H9 (cell line): ENCODE measurements at regions not wholly inside any gene's neighbourhood (a gene's known extent, or its start where the extent isn't known, plus 50 kb on each side); places are given as distances from the start of the nearest gene placed in this dataset.

ENCODE experiments used
- DNase-seq: peaks from one replicate; pipeline ENCODE4 v3.0.0-alpha.2; 2017
- H2AFZ ChIP-seq: one replicate; pipeline ENCODE4 v1.6.1; 2013; ENCODE audit warnings: mild to moderate bottlenecking, low read length, control low read depth, moderate library complexity
- H2AK5ac ChIP-seq: 2 replicates; pipeline ENCODE4 v1.6.1; 2013; ENCODE audit warnings: low read length, control low read depth, mixed read lengths; ENCODE audit not compliant: insufficient read length
- H2BK120ac ChIP-seq: one replicate; pipeline ENCODE4 v1.6.1; 2013; ENCODE audit warnings: low read depth, mild to moderate bottlenecking, low read length, control low read depth, inconsistent platforms; ENCODE audit not compliant: poor library complexity, severe bottlenecking
- H2BK12ac ChIP-seq: 2 replicates; pipeline ENCODE4 v1.6.1; 2013; ENCODE audit warnings: low read length, control low read depth, mixed read lengths, low read depth; ENCODE audit not compliant: insufficient read length
- H2BK15ac ChIP-seq: 2 replicates; pipeline ENCODE4 v1.6.1; 2013; ENCODE audit warnings: low read depth, low read length, control low read depth
- H2BK20ac ChIP-seq: one replicate; pipeline ENCODE4 v1.6.1; 2013; ENCODE audit warnings: low read depth, mild to moderate bottlenecking, low read length, control low read depth, inconsistent platforms; ENCODE audit not compliant: poor library complexity, severe bottlenecking
- H2BK5ac ChIP-seq: 2 replicates; pipeline ENCODE4 v1.6.1; 2013; ENCODE audit warnings: low read length, control low read depth, mixed read lengths; ENCODE audit not compliant: insufficient read length
- H3K14ac ChIP-seq: 2 replicates; pipeline ENCODE4 v1.6.1; 2013; ENCODE audit warnings: low read length, control low read depth; ENCODE audit not compliant: insufficient read depth
- H3K18ac ChIP-seq: 2 replicates; pipeline ENCODE4 v1.6.1; 2013; ENCODE audit warnings: low read depth, mild to moderate bottlenecking, mixed read lengths, low read length, control low read depth; ENCODE audit not compliant: insufficient read length
- H3K23ac ChIP-seq: 2 replicates; pipeline ENCODE4 v1.6.1; 2013; ENCODE audit warnings: low read length, control low read depth, mixed read lengths, low read depth; ENCODE audit not compliant: insufficient read length
- H3K23me2 ChIP-seq: 2 replicates; pipeline ENCODE4 v1.6.1; 2013; ENCODE audit warnings: low read depth, mild to moderate bottlenecking, mixed read lengths, low read length, control low read depth; ENCODE audit not compliant: insufficient read length, poor library complexity, severe bottlenecking
- H3K27ac ChIP-seq: 2 replicates; pipeline ENCODE4 v1.5.1; 2013; ENCODE audit warnings: low read length, control low read depth, mixed read lengths, low read depth; ENCODE audit not compliant: insufficient read length
- H3K27me3 ChIP-seq: 2 replicates; pipeline ENCODE4 v1.6.1; 2013; ENCODE audit warnings: low read length, control low read depth, inconsistent platforms; ENCODE audit not compliant: insufficient read depth
- H3K4ac ChIP-seq: 2 replicates; pipeline ENCODE4 v1.6.1; 2013; ENCODE audit warnings: low read depth, mild to moderate bottlenecking, control low read depth, inconsistent platforms, low read length, moderate library complexity
- H3K4me1 ChIP-seq: 2 replicates; pipeline ENCODE4 v1.6.1; 2013; ENCODE audit warnings: low read length, control low read depth, inconsistent platforms; ENCODE audit not compliant: insufficient read depth
- H3K4me2 ChIP-seq: 2 replicates; pipeline ENCODE4 v1.6.1; 2013; ENCODE audit warnings: low read length, control low read depth, mixed read lengths; ENCODE audit not compliant: insufficient read length, insufficient read depth
- H3K56ac ChIP-seq: 2 replicates; pipeline ENCODE4 v1.6.1; 2013; ENCODE audit warnings: low read depth, mild to moderate bottlenecking, mixed read lengths, low read length, control low read depth; ENCODE audit not compliant: insufficient read length
- H3K79me1 ChIP-seq: 2 replicates; pipeline ENCODE4 v1.6.1; 2013; ENCODE audit warnings: low read depth, mild to moderate bottlenecking, moderate library complexity, low read length, control low read depth, inconsistent platforms; ENCODE audit not compliant: insufficient read depth, poor library complexity, severe bottlenecking
- H3K79me2 ChIP-seq: 2 replicates; pipeline ENCODE4 v1.6.1; 2013; ENCODE audit warnings: low read length, control low read depth, inconsistent platforms; ENCODE audit not compliant: insufficient read depth
- H3K9ac ChIP-seq: 2 replicates; pipeline ENCODE4 v1.6.1; 2013; ENCODE audit warnings: low read length, control low read depth, mixed read lengths; ENCODE audit not compliant: insufficient read length; ENCODE audit errors: extremely low read depth
- H3K9me3 ChIP-seq: one replicate; pipeline ENCODE4 v1.6.1; 2013; ENCODE audit warnings: low read depth, low read length, inconsistent platforms; ENCODE audit not compliant: control insufficient read depth
- H3T11ph ChIP-seq: one replicate; pipeline ENCODE4 v1.6.1; 2013; ENCODE audit warnings: mild to moderate bottlenecking, low read length, control low read depth, inconsistent platforms
- H4K20me1 ChIP-seq: one replicate; pipeline ENCODE4 v1.6.1; 2013; ENCODE audit not compliant: control insufficient read depth, insufficient read length, insufficient read depth
- H4K5ac ChIP-seq: 2 replicates; pipeline ENCODE4 v1.6.1; 2013; ENCODE audit warnings: low read depth, mild to moderate bottlenecking, mixed read lengths, low read length, control low read depth; ENCODE audit not compliant: insufficient read length
- H4K8ac ChIP-seq: replicated peaks from 2 replicates; pipeline ENCODE4 v1.6.1; 2013; ENCODE audit warnings: low read length, control low read depth, mixed read lengths, low read depth; ENCODE audit not compliant: insufficient read length
- H4K91ac ChIP-seq: 2 replicates; pipeline ENCODE4 v1.6.1; 2013; ENCODE audit warnings: low read depth, mild to moderate bottlenecking, moderate library complexity, mixed read lengths, low read length, control low read depth; ENCODE audit not compliant: insufficient read length
- H3K27ac Mint-ChIP-seq, 3 experiments: 2 replicates in 2 of 3; 3 replicates in 1 of 3; pipeline ENCODE4 v1.8.0; 2020 to 2021; ENCODE audit warnings: mixed read lengths in 3 of 3, mild to moderate bottlenecking in 1 of 3, moderate library complexity in 1 of 3
- H3K27me3 Mint-ChIP-seq: 2 replicates; pipeline ENCODE4 v1.8.0; 2021; ENCODE audit warnings: low read depth, mild to moderate bottlenecking, moderate library complexity, mixed read lengths
- H3K36me3 Mint-ChIP-seq, 3 experiments: 2 replicates in 2 of 3; 3 replicates in 1 of 3; pipeline ENCODE4 v1.8.0; 2020 to 2021; ENCODE audit warnings: low read depth in 3 of 3, mixed read lengths in 3 of 3; ENCODE audit not compliant: insufficient read depth in 1 of 3
- H3K4me1 Mint-ChIP-seq, 2 experiments: 2 replicates each; pipeline ENCODE4 v1.8.0; 2020; ENCODE audit warnings: mixed read lengths in 2 of 2
- H3K4me3 Mint-ChIP-seq, 2 experiments: 2 replicates in 1 of 2; 3 replicates in 1 of 2; pipeline ENCODE4 v1.8.0; 2020 to 2021; ENCODE audit warnings: mild to moderate bottlenecking in 2 of 2, mixed read lengths in 2 of 2, moderate library complexity in 1 of 2
- H3K9me3 Mint-ChIP-seq, 2 experiments: 2 replicates in 1 of 2; 3 replicates in 1 of 2; pipeline ENCODE4 v1.8.0; 2020; ENCODE audit warnings: mild to moderate bottlenecking in 2 of 2, mixed read lengths in 2 of 2, moderate library complexity in 1 of 2
- CTCF ChIP-seq: fragments of 200-600 bp; sonication (generic); conservative IDR thresholded peaks from 3 replicates; pipeline ENCODE4 v1.8.0; 2021; ENCODE audit warnings: antibody characterized with exemption, mild to moderate bottlenecking
- WGBS: extraction: QIAGEN DNeasy Blood & Tissue Kit; methylation state at CpG from one replicate; pipeline ENCODE4 v1.1.7; 2013; ENCODE audit warnings: missing lambda C conversion rate, low lambda C conversion rate, mixed read lengths; ENCODE audit not compliant: insufficient read length; ENCODE audit errors: extremely low coverage; 5-methylcytosine and 5-hydroxymethylcytosine counted together

- WGBS: no CpG with 5 or more reads among the region's 3 CpGs
- H3K23me2 ChIP-seq: no peaks in the 10 kb centered on the region
- no peak for DNase-seq
- H2AK5ac ChIP-seq: no peak overlapping the region
- no peak overlapping the region for H3K56ac ChIP-seq
- H3K4me3 Mint-ChIP-seq: no peak overlapping the region
- no peak overlapping the region for H3K27ac Mint-ChIP-seq
- H3K4ac ChIP-seq: no peak overlapping the region
- no peaks in the 10 kb centered on the region for H3K4me1 Mint-ChIP-seq
- no peak overlapping the region for H4K8ac ChIP-seq
- H3K18ac ChIP-seq: no peak overlapping the region
- H2BK5ac ChIP-seq: no peak overlapping the region
- peaks cover 0 to 1% (median under 1%) of the 10 kb centered on the region in 3 experiments; a peak in 2 of 7 replicates for H3K36me3 Mint-ChIP-seq
- H3K9me3 Mint-ChIP-seq: no peaks in the 10 kb centered on the region
- H3K79me1 ChIP-seq: no peaks in the 10 kb centered on the region
- no peak overlapping the region for H2BK15ac ChIP-seq
- no peaks in the 10 kb centered on the region for H3K79me2 ChIP-seq
- TF ChIP-seq CTCF: no peak
- H3K9ac ChIP-seq: no peak overlapping the region
- H3T11ph ChIP-seq: no peak overlapping the region
- H3K9me3 ChIP-seq: no peaks in the 10 kb centered on the region
- H3K23ac ChIP-seq: no peak overlapping the region
- no peak overlapping the region for H2BK12ac ChIP-seq
- H3K27me3 Mint-ChIP-seq: no peaks in the 10 kb centered on the region
- H4K91ac ChIP-seq: no peak overlapping the region
- H4K20me1 ChIP-seq: no peaks in the 10 kb centered on the region
- H3K4me2 ChIP-seq: no peak overlapping the region
- no peak overlapping the region for H2BK20ac ChIP-seq
- no peak overlapping the region for H4K5ac ChIP-seq
- H2AFZ ChIP-seq: no peak overlapping the region
- no peak overlapping the region for H3K14ac ChIP-seq
- H3K27me3 ChIP-seq: no peaks in the 10 kb centered on the region
- no peak overlapping the region for H2BK120ac ChIP-seq
- no peaks in the 10 kb centered on the region for H3K4me1 ChIP-seq
- no peak overlapping the region for H3K27ac ChIP-seq
These were observed 206.1 kb upstream of the ANKRD50 start for GRCh38 chr4:124918559-124919122.
